ENCODE measurements at regions not wholly inside any gene's neighbourhood (a gene's known extent, or its start where the extent isn't known, plus 50 kb on each side); places are given as distances from the start of the nearest gene placed in this dataset.

DNA sequence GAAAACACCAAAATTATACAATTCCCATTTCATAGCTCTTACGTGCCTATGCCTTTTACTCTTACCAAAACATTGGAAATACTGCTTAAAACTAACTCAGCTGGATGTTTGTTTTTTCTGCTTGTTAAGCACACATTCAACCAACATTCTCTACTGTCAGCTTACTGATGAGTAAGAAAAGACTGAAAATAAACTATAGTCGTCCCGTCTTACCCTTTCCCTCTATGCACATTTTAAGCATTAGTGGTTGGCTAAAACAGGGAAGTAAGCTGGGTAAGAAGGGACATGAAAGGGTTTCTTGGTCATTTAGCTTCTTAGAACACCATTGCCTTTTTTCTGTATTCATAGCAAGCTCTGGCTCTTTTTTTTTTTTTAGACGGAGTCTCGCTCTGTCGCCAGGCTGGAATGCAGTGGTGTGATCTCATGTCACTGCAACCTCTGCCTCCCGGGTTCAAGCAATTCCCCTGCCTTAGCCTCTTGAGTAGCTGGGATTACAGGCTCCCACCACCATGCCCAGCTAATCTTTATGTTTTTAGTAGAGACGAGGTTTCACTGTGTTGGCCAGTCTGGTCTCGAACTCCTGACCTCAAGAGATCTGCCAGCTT lies 232.1 kb upstream of the PCSK5 start:
- TF ChIP-seq EZH2phosphoT487 (IDR thresholded peaks at IDR 0.05; ENCODE audit: borderline replicate concordance): no peak
- TF ChIP-seq, protein P1, sequence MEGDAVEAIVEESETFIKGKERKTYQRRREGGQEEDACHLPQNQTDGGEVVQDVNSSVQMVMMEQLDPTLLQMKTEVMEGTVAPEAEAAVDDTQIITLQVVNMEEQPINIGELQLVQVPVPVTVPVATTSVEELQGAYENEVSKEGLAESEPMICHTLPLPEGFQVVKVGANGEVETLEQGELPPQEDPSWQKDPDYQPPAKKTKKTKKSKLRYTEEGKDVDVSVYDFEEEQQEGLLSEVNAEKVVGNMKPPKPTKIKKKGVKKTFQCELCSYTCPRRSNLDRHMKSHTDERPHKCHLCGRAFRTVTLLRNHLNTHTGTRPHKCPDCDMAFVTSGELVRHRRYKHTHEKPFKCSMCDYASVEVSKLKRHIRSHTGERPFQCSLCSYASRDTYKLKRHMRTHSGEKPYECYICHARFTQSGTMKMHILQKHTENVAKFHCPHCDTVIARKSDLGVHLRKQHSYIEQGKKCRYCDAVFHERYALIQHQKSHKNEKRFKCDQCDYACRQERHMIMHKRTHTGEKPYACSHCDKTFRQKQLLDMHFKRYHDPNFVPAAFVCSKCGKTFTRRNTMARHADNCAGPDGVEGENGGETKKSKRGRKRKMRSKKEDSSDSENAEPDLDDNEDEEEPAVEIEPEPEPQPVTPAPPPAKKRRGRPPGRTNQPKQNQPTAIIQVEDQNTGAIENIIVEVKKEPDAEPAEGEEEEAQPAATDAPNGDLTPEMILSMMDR (IDR thresholded peaks at IDR 0.05 in 2 of 3, conservative IDR thresholded peaks at IDR 0.05 in 1 of 3; ENCODE audit: borderline replicate concordance in 1 of 3, insufficient read depth in 1 of 3, low read depth in 2 of 3, low read length in 2 of 3): no peak
- TF ChIP-seq YY1 (IDR thresholded peaks at IDR 0.05; ENCODE audit: extremely low read depth, insufficient replicate concordance, low read depth, low read length): no peak
